Astrocyte of the hippocampus (primary cell): ENCODE measurements at regions not wholly inside any gene's neighbourhood (a gene's known extent, or its start where the extent isn't known, plus 50 kb on each side); places are given as distances from the start of the nearest gene placed in this dataset.

ENCODE experiments used
- DNase-seq: peaks from one replicate; pipeline ENCODE4 v3.0.0; 2011; ENCODE audit warnings: low read depth, low spot score

- DNase-seq = no peak
Measured at GRCh38 chr4:181701214-181701613, 542.0 kb upstream of the TENM3 start.

GRCh38 chr4:181701894-181702293 is 541.3 kb upstream of the TENM3 start:
- DNase-seq = no peak

GRCh38 chr4:181702864-181703495 is 540.2 kb upstream of the TENM3 start:
- no peak for DNase-seq

DNA sequence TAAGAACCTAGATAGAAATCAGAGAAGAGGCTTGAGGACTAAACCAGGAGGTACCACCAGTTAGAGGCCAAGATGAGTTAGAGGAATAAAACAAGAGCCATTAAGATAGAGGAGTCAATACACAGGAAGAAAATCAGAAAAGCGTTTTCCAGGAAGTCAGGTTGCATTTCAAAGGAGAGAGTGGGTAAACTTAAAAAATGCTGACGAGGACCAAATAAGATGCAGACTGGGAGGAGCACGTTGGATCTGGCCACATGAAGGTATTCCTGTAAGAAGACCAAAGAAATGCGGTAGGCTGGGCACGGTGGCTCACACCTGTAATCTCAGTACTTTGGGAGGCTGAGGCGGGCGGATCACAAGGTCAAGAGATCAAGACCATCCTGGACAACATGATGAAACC is 533.1 kb upstream of the TENM3 start:
- no peak for DNase-seq

GRCh38 chr4:181711387-181711786 is 531.8 kb upstream of the TENM3 start:
- no peak for DNase-seq

DNA sequence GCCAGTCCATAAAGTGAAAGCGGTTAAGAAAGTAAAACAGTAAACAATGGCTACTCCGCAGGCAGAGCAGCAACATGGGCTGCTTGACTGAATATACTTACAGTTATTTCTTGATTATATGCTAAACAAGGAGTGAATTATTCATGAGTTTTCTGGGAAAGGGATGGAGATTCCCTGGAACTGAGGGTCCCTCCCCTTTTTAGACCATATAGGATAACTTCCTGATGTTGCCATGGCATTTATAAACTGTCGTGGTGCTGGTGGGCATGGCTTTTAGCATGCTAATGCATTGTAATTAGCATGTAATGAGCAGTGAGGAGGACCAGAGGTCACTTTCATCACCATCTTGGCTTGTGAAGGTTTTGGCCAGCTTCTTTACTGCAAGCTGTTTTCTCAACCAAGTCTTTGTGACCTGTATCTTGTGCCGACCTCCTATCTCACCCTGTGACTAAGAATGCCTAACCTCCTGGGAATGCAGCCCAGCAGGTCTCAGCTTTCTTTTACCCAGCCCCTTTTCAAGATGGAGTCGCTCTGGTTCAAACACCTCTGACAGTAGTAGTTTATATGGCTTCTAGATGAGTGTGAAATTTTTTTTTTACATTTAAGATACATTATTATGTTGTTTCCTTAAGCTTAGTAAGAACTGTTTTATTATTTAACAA is 514.8 kb upstream of the TENM3 start:
- DNase-seq = peak; percentile 23

DNA sequence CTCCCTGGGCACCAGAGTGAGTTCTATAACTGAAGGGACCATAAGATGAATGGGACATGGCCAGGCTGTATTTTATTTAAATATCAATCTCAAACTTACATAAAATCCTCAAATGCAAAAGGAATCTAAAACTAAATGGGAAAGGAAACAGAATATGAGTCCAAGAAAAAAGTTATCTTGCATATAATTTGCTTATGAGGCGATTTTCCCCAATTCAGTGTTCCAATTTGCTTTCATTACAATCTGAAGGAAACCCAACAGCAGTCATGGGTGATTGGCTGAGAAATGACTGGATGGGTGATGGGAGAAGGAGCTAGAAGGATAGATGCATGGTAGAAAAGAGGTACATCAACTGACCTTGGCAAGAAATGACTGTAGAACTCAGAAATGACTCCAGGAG is 511.3 kb upstream of the TENM3 start:
- no peak for DNase-seq

- no peak for DNase-seq
Measured at GRCh38 chr4:181737744-181738143, 505.5 kb upstream of the TENM3 start.

DNA sequence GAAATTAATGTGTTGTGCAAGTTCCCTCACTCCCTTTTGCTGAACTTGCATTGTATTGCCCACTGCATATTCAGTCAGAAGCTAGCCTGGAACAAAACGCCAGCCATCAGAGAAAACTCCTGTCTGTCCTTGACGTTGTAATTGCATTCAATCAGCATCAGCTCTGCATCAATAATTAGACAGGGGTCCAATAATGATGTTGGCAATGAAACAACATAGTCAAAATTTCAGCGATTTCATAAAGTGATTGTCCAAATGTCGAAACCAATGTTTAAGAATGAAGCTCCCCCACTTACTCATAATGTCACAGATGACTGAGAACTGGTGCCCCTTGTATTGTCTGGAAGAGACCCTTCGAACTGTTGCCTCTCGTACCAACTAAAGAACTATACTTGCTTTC is 504.2 kb upstream of the TENM3 start:
- no peak for DNase-seq

GRCh38 chr4:181741513-181741912 is 501.7 kb upstream of the TENM3 start:
- no peak for DNase-seq

GRCh38 chr4:181745933-181746625 is 497.1 kb upstream of the TENM3 start:
- DNase-seq = peak; percentile 20

- DNase-seq = no peak
Measured at GRCh38 chr4:181748581-181748980, 494.6 kb upstream of the TENM3 start.

DNA sequence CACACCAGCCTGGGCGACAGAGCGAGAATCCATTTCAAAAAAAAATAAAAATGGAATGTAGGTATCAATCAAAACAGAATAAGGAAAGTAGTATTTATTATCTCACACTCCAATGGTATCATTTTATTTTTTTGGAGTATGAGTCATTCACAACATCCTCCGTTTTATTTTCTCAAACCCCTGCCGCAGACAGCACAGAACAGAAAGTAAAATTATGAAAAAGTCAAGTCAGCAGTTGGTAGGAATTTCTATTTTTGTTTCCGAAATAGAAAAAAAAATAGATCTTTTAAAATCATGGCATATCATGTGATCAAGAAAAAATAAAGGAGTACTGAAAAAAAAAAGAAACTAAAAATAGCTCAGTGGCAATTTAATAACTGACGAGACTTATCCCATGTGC is 490.7 kb upstream of the TENM3 start:
- no peak for DNase-seq

- DNase-seq = no peak
Measured at GRCh38 chr4:181753207-181753606, 490.0 kb upstream of the TENM3 start.

DNA sequence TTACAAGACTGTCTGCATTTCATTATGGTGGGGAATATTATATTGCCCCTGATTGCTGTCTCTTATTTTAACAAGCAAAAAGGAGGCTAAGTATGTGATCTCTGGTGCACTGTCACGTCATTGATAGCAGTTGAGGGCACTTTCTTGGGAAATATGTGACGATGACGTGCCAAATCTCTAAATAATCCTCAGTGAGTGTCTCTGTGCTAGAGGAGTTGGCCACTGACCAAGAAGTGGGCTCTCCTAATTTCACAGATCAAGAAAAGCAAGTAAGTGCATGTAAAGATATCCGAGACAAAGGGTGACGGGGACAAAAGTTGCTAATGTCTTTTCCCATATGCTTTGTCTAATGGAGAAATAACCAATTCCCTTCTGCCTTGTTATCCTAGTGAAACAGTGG is 487.4 kb upstream of the TENM3 start:
- no peak for DNase-seq

GRCh38 chr4:181756451-181757095 is 486.6 kb upstream of the TENM3 start:
- peak; percentile 18 for DNase-seq

DNA sequence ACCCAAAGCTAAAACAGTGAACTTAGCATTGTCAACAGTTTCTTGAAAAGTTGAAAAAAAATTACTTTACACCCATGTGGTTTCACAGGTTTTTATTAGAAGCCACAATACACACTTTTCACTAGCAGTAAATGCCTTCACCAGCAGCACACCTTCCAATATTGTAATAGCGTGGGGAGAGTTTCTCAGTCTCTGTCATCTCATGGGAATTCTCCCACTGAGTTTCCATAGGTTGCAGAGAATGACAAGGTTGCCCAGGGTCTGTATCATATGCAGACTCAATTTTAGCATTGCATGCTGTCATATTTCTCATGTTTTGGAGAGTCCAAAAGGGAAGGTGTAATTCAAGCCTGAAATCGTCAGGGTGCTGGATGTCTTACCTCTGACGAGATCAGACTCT is 486.1 kb upstream of the TENM3 start:
- DNase-seq = no peak

GRCh38 chr4:181757910-181758660 is 485.1 kb upstream of the TENM3 start:
- peak; percentile 28 for DNase-seq

DNA sequence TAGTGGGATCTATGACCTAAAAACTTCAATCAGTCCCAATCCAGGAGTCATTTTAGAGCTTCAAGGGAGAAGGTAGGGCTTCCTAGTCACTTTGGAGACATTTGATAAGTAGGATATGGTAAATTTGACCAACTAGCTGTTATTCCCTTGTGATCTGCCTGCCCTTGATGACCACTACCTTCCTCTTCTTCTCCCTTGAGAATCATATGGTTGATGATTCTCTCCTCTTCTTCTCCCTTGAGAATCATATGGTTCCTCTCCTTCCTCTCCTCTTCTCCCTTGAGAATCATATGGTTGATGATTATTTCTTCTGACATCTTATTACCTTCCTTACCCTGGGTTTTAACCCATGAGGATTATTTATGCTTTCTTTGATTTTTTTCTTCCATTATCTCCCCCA is 482.6 kb upstream of the TENM3 start:
- DNase-seq = no peak

GRCh38 chr4:181761156-181761555 is 482.0 kb upstream of the TENM3 start:
- DNase-seq = peak; percentile 47

DNA sequence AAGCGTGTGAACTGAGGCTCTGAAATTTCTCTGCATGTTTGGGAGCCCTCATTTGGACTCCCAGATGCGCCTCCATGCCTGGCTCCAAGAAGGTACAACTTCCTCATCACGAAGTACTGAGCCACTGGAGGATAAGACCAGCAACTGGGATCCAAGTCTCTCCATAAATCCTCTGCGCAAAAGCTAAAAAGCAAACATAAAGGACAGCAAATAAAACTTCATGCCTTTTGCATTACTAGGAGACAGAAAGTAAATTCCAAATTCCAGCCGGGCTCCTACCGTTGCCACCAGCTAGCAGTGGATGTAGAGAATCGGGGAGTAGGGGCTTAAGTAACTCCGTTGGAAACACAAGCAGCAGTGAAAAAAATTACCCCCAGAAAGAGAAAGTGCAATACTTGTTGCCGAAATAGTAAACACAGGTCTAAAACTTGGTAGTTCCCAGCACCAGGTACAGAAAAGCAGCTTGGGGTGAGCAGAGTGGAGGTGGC is 477.1 kb upstream of the TENM3 start:
- no peak for DNase-seq

DNA sequence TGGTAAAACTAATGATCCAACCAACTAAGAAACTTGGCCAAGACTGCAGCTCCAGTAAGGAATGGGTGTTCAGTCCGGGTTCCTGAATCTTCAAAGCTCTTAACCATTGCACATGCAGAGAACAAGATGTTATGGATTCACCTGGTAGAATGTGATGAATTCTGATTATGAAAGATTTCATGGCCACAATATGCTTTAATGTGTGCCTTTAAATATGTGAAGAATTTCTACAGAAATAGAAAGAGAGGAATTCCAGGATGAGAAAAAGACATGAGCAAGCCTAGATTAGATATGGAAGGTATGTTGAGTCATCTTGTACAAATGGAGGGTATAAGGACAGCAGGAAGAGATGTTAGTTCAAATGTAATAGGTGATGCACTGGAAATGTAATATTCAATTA is 472.2 kb upstream of the TENM3 start:
- no peak for DNase-seq
